Erythroblast (primary cell): ENCODE measurements at regions not wholly inside any gene's neighbourhood (a gene's known extent, or its start where the extent isn't known, plus 50 kb on each side); places are given as distances from the start of the nearest gene placed in this dataset.

Experiments
- GATA1 ChIP-seq: IDR thresholded peaks from 2 replicates; pipeline ENCODE4 v1.6.1; 2011; ENCODE audit warnings: low read depth, mild to moderate bottlenecking, control low read depth, low read length, moderate library complexity
- POLR2A ChIP-seq: IDR thresholded peaks from 2 replicates; pipeline ENCODE4 v1.6.1; 2011; ENCODE audit warnings: mild to moderate bottlenecking, low read length

GRCh38 chr3:139198929-139199328 is 144.9 kb upstream of the MRPS22 start:
- TF ChIP-seq POLR2A (no peak), GATA1 (no peak)
